GM12878 (cell line): ENCODE measurements at regions not wholly inside any gene's neighbourhood (a gene's known extent, or its start where the extent isn't known, plus 50 kb on each side); places are given as distances from the start of the nearest gene placed in this dataset.

Experiments
- ATAC-seq: fragments of 200-7000 bp; cut with Tn5 transposase; 3 replicates; pipeline ENCODE4 v1.9.1; 2020; ENCODE audit warnings: mild to moderate bottlenecking, moderate library complexity
- BruUV-seq: library from RNA; stranded (reverse); fragments of 400-500 nt; replicated peaks from 2 replicates; lab custom pipeline; 2021; lab: Mats Ljungman, UMichigan
- CTCF ChIA-PET: fragments of 300-600 bp; sonication (Branson Sonifier 250); formaldehyde crosslinking; extraction: SDS; loops from one replicate; lab custom pipeline; 2021; ENCODE audit warnings: inconsistent platforms; lab: Yijun Ruan, JAX
- POLR2A ChIA-PET: fragments of 350-600 bp; formaldehyde crosslinking; extraction: SDS; loops from one replicate; lab custom pipeline; 2021; ENCODE audit warnings: inconsistent platforms; lab: Charles Lee
- RAD21 ChIA-PET: fragments of 300-600 bp; sonication (Branson Sonifier 250); formaldehyde crosslinking; loops from one replicate; lab custom pipeline; 2023; ENCODE audit warnings: antibody characterized with exemption; ENCODE audit not compliant: unreplicated experiment; lab: Charles Lee
- SMC1A ChIA-PET: fragments of 300-600 bp; sonication (Branson Sonifier 250); formaldehyde crosslinking; loops from one replicate; lab custom pipeline; 2023; ENCODE audit not compliant: unreplicated experiment, uncharacterized antibody; lab: Charles Lee
- DNase-seq: peaks from one replicate; pipeline ENCODE4 v3.0.0-alpha.2; 2011; ENCODE audit warnings: low read depth, low spot score
- FAIRE-seq: peaks from 3 replicates; lab custom pipeline; 2011; peaks lifted over from hg19 to GRCh38; lab: Jason Lieb, UNC
- H2AFZ ChIP-seq: 2 replicates; pipeline ENCODE4 v1.6.0; 2011; ENCODE audit warnings: low read depth, low read length, control low read depth; ENCODE audit not compliant: control insufficient read depth
- H3K27ac ChIP-seq: 2 replicates; pipeline ENCODE4 v1.5.1; 2011; ENCODE audit warnings: control low read depth; ENCODE audit not compliant: control insufficient read depth, insufficient read depth
- H3K27me3 ChIP-seq, 2 experiments: replicated peaks in 1 of 2; 2 replicates each; pipeline versions ENCODE4 v1.6.0 to v1.6.1; 2011; ENCODE audit warnings: low read length in 1 of 2; ENCODE audit not compliant: control insufficient read depth in 2 of 2, insufficient read depth in 2 of 2
- H3K36me3 ChIP-seq, 2 experiments: 2 replicates each; pipeline ENCODE4 v1.5.1; 2011; ENCODE audit warnings: low read length in 1 of 2; ENCODE audit not compliant: control insufficient read depth in 2 of 2, insufficient read depth in 2 of 2
- H3K4me1 ChIP-seq: 2 replicates; pipeline ENCODE4 v1.6.1; 2011; ENCODE audit warnings: mild to moderate bottlenecking, low read length, moderate library complexity, mixed read lengths; ENCODE audit not compliant: control insufficient read depth, insufficient read depth
- H3K4me2 ChIP-seq: 2 replicates; pipeline ENCODE4 v1.6.0; 2011; ENCODE audit warnings: control low read depth; ENCODE audit not compliant: control insufficient read depth, insufficient read depth
- H3K4me3 ChIP-seq: fragments of 200-600 bp; sonication (generic); 2 replicates; pipeline ENCODE4 v1.5.1; 2016
- H3K79me2 ChIP-seq: 2 replicates; pipeline ENCODE4 v1.6.0; 2011; ENCODE audit warnings: low read length; ENCODE audit not compliant: control insufficient read depth, insufficient read depth
- H3K9ac ChIP-seq: 2 replicates; pipeline ENCODE4 v1.8.0; 2011; ENCODE audit warnings: low read length, control low read depth, mixed read lengths; ENCODE audit not compliant: control insufficient read depth, insufficient read depth
- H3K9me3 ChIP-seq: replicated peaks from 3 replicates; pipeline ENCODE4 v1.5.1; 2011; ENCODE audit warnings: mild to moderate bottlenecking, low read length; ENCODE audit not compliant: control insufficient read depth, insufficient read depth
- H4K20me1 ChIP-seq: 2 replicates; pipeline ENCODE4 v1.6.0; 2011; ENCODE audit not compliant: control insufficient read depth, insufficient read depth
- FOXM1 ChIP-seq: IDR thresholded peaks from 2 replicates; pipeline ENCODE4 v1.6.1; 2012; ENCODE audit warnings: low read depth, mild to moderate bottlenecking, inconsistent platforms, low read length, moderate library complexity
- HDAC6 ChIP-seq: fragments of 200-600 bp; sonication (generic); IDR thresholded peaks from one replicate; pipeline ENCODE4 v1.8.0; 2017; ENCODE audit warnings: antibody characterized with exemption; ENCODE audit not compliant: unreplicated experiment
- IRF5 ChIP-seq: fragments of 450-650 bp; IDR thresholded peaks from 2 replicates; pipeline ENCODE4 v1.6.1; 2017; ENCODE audit warnings: borderline replicate concordance
- KAT2A ChIP-seq: conservative IDR thresholded peaks from 2 replicates; pipeline ENCODE4 v1.6.1; 2011; ENCODE audit warnings: low read depth, low read length; ENCODE audit not compliant: control insufficient read depth
- RB1 ChIP-seq: fragments of 450-650 bp; formaldehyde crosslinking; IDR thresholded peaks from 2 replicates; pipeline ENCODE4 v1.6.1; 2017; ENCODE audit warnings: mild to moderate bottlenecking, borderline replicate concordance
- ZNF687 ChIP-seq: fragments of 450-650 bp; IDR thresholded peaks from 2 replicates; pipeline ENCODE4 v1.6.1; 2017; ENCODE audit warnings: mild to moderate bottlenecking, moderate library complexity
- WGBS: methylation state at CpG from one replicate; pipeline ENCODE4 v1.1.6; 2016; ENCODE audit warnings: low lambda C conversion rate; ENCODE audit not compliant: insufficient replicate concordance, insufficient coverage; ENCODE audit errors: missing lambda C conversion rate; 5-methylcytosine and 5-hydroxymethylcytosine counted together
- in situ Hi-C: fragments of 300-500 bp; cut with MboI; formaldehyde crosslinking; loops from 9 replicates; pipeline ENCODE4 v1.14.3; 2018; ENCODE audit warnings: mixed read lengths
- intact Hi-C: fragments of 100-400 bp; cut with micrococcal nuclease; formaldehyde crosslinking; loops from one replicate; pipeline ENCODE4 v1.14.2; 2022; ENCODE audit not compliant: unreplicated experiment

GRCh38 chr5:162800301-162800700, 637.1 kb upstream of the CCNG1 start:
- CTCF ChIA-PET = interaction anchor here (0.8 to 2.6 kb wide), 3 partner anchors 14 to 39 kb away, joined by 3 to 7 read pairs (median 3); no protein-coding TSS in a partner anchor
- POLR2A ChIA-PET = no interaction called here
- FAIRE-seq (no peak), ATAC-seq (no peak), DNase-seq (no peak)
- SMC1A ChIA-PET = interaction anchor here (1.1 kb wide), 1 partner anchor 16 kb away, joined by 4 read pairs; no protein-coding TSS in a partner anchor
- no peaks in the 10 kb centered on the region for H3K4me1 ChIP-seq
- no TSS peak for BruUV-seq
- WGBS = 52% methylated on average over 1 of the region's 1 CpG
- H3K9me3 ChIP-seq = no peaks in the 10 kb centered on the region
- no peak overlapping the region for H3K27ac ChIP-seq
- no peak overlapping the region for H3K4me3 ChIP-seq
- no peaks in the 10 kb centered on the region for H3K27me3 ChIP-seq
- intact Hi-C loops (no loop called here), in situ Hi-C loops (no loop called here)
- no peak for TF ChIP-seq HDAC6
- no peak overlapping the region for H2AFZ ChIP-seq
- no peak overlapping the region for H3K4me2 ChIP-seq
- no peaks in the 10 kb centered on the region for H4K20me1 ChIP-seq
- H3K36me3 ChIP-seq = no peaks in the 10 kb centered on the region
- H3K79me2 ChIP-seq = no peaks in the 10 kb centered on the region
- RAD21 ChIA-PET = no interaction called here
- no peak overlapping the region for H3K9ac ChIP-seq

- no peaks in the 10 kb centered on the region for H3K27me3 ChIP-seq
- intact Hi-C loops = no loop called here
- no peaks in the 10 kb centered on the region for H3K36me3 ChIP-seq
- ChIA-PET CTCF (interaction anchor here (2.6 kb wide), 1 partner anchor 15 kb away, joined by 7 read pairs; no protein-coding TSS in a partner anchor), RAD21 (no interaction called here), SMC1A (interaction anchor here (1.1 to 1.3 kb wide), 2 partner anchors 15 to 39 kb away, joined by 3 to 4 read pairs; no protein-coding TSS in a partner anchor)
- no peak overlapping the region for H3K4me2 ChIP-seq
- WGBS = 0% methylated on average over 1 of the region's 1 CpG
- TF ChIP-seq KAT2A = no peak
- TF ChIP-seq RB1 = no peak
- no peak for TF ChIP-seq FOXM1
- no peak for TF ChIP-seq ZNF687
- no peak for TF ChIP-seq IRF5
- TF ChIP-seq, all 136 proteins: peak for 0
- POLR2A ChIA-PET = no interaction called here
- no peaks in the 10 kb centered on the region for H4K20me1 ChIP-seq
- no peak overlapping the region for H2AFZ ChIP-seq
- no TSS peak for BruUV-seq
- no peaks in the 10 kb centered on the region for H3K9me3 ChIP-seq
- ATAC-seq = no peak
- no peak overlapping the region for H3K4me3 ChIP-seq
- no peak overlapping the region for H3K27ac ChIP-seq
- DNase-seq = no peak
- no peak for FAIRE-seq
- no peaks in the 10 kb centered on the region for H3K4me1 ChIP-seq
- no peaks in the 10 kb centered on the region for H3K79me2 ChIP-seq
- H3K9ac ChIP-seq = no peak overlapping the region
- in situ Hi-C loops = no loop called here
Observed at GRCh38 chr5:162801235-162801634, 636.2 kb upstream of the CCNG1 start.
